ENCODE measurements at regions not wholly inside any gene's neighbourhood (a gene's known extent, or its start where the extent isn't known, plus 50 kb on each side); places are given as distances from the start of the nearest gene placed in this dataset.

- TF ChIP-seq CTCF (IDR thresholded peaks at IDR 0.05) (no peak), POLR2AphosphoS5 (IDR thresholded peaks at IDR 0.05) (no peak), POLR2A (IDR thresholded peaks at IDR 0.05) (no peak)
Observed at GRCh38 chr1:5617546-5617945, 374.7 kb downstream of the NPHP4 start.

Data from prostate gland (tissue), 2 donors.